HepG2 (cell line): ENCODE measurements at regions not wholly inside any gene's neighbourhood (a gene's known extent, or its start where the extent isn't known, plus 50 kb on each side); places are given as distances from the start of the nearest gene placed in this dataset.

Experiments used
- ATAC-seq: fragments of 200-7000 bp; cut with Tn5 transposase; 3 replicates; pipeline ENCODE4 v1.9.1; 2020; ENCODE audit warnings: mild to moderate bottlenecking, moderate library complexity
- BruUV-seq: library from RNA; stranded (reverse); fragments of 400-500 nt; replicated peaks from 2 replicates; lab custom pipeline; 2021; lab: Mats Ljungman, UMichigan
- CTCF ChIA-PET: fragments of 300-600 bp; formaldehyde crosslinking; extraction: SDS; loops from one replicate; lab custom pipeline; 2021; ENCODE audit warnings: low total read pairs, inconsistent platforms, low intra/inter-chr PET ratio; lab: Yijun Ruan, JAX
- POLR2A ChIA-PET: fragments of 350-600 bp; sonication (Branson Sonifier 250); formaldehyde crosslinking; loops from one replicate; lab custom pipeline; 2020; ENCODE audit warnings: antibody characterized with exemption, inconsistent platforms; lab: Yijun Ruan, JAX
- DNase-seq: peaks from one replicate; pipeline ENCODE4 v3.0.0-alpha.2; 2015; ENCODE audit warnings: low spot score
- FAIRE-seq: peaks from 3 replicates; lab custom pipeline; 2011; peaks lifted over from hg19 to GRCh38; lab: Jason Lieb, UNC
- H2AFZ ChIP-seq: one replicate; pipeline ENCODE4 v1.6.1; 2011; ENCODE audit warnings: low read length, inconsistent platforms
- H3K27ac ChIP-seq: fragments of 300-600 bp; 3 replicates; pipeline ENCODE4 v1.8.0; 2011; ENCODE audit warnings: mixed run types, mild to moderate bottlenecking, mixed read lengths, low read length, inconsistent platforms; ENCODE audit not compliant: insufficient read depth; ENCODE audit errors: extremely low read length
- H3K27me3 ChIP-seq, 2 experiments: fragments of 200-600 bp in 1 of 2; 2 replicates in 1 of 2; 3 replicates in 1 of 2; pipeline versions ENCODE4 v1.6.0 to v1.8.0; 2011; ENCODE audit warnings: low read length in 2 of 2, mild to moderate bottlenecking in 2 of 2, moderate library complexity in 2 of 2, inconsistent platforms in 1 of 2; ENCODE audit not compliant: insufficient read depth in 2 of 2, control insufficient read depth in 1 of 2
- H3K36me3 ChIP-seq, 2 experiments: fragments of 200-600 bp in 1 of 2; replicated peaks in 1 of 2; 2 replicates in 1 of 2; 3 replicates in 1 of 2; pipeline versions ENCODE4 v1.5.1 to v1.8.0; 2011; ENCODE audit warnings: low read length in 2 of 2, inconsistent platforms in 1 of 2; ENCODE audit not compliant: insufficient read depth in 2 of 2, control insufficient read depth in 1 of 2
- H3K4me1 ChIP-seq: 2 replicates; pipeline ENCODE4 v1.5.1; 2012; ENCODE audit warnings: low read length, inconsistent platforms; ENCODE audit not compliant: insufficient read depth
- H3K4me2 ChIP-seq: 2 replicates; pipeline ENCODE4 v1.6.0; 2011; ENCODE audit warnings: low read depth, low read length, inconsistent platforms
- H3K4me3 ChIP-seq, 3 experiments: fragments of 200-600 bp in 1 of 3; sonication (generic), shearing (Covaris generic) in 1 of 3; replicated peaks in 1 of 3; 2 replicates each; pipeline ENCODE4 v1.5.1; 2011 to 2016; ENCODE audit warnings: low read length in 3 of 3, inconsistent platforms in 2 of 3, low read depth in 2 of 3, mild to moderate bottlenecking in 2 of 3, control low read depth in 1 of 3, mixed read lengths in 1 of 3; ENCODE audit not compliant: insufficient read depth in 1 of 3
- H3K79me2 ChIP-seq: one replicate; pipeline ENCODE4 v1.6.1; 2011; ENCODE audit warnings: low read length, inconsistent platforms; ENCODE audit not compliant: insufficient read depth
- H3K9ac ChIP-seq: 2 replicates; pipeline ENCODE4 v1.6.0; 2011; ENCODE audit warnings: mild to moderate bottlenecking, low read depth, low read length, inconsistent platforms; ENCODE audit not compliant: insufficient read depth
- H3K9me3 ChIP-seq: 2 replicates; pipeline ENCODE4 v1.5.1; 2012; ENCODE audit warnings: mild to moderate bottlenecking, low read length
- H4K20me1 ChIP-seq: 2 replicates; pipeline ENCODE4 v1.6.0; 2011; ENCODE audit warnings: inconsistent platforms, mild to moderate bottlenecking, low read length, moderate library complexity; ENCODE audit not compliant: insufficient read depth
- DMAP1 ChIP-seq: IDR thresholded peaks from 2 replicates; pipeline ENCODE4 v1.6.1; 2016
- FOXO1 ChIP-seq: sonication (generic); formaldehyde crosslinking; IDR thresholded peaks from 2 replicates; pipeline ENCODE4 v1.4.0; 2020; ENCODE audit warnings: missing genetic modification reagents
- RARG ChIP-seq: sonication (generic); formaldehyde crosslinking; IDR thresholded peaks from 2 replicates; pipeline ENCODE4 v1.4.0; 2020; ENCODE audit warnings: low read depth, mild to moderate bottlenecking, missing genetic modification reagents
- TBP ChIP-seq: sonication (generic); formaldehyde crosslinking; IDR thresholded peaks from 2 replicates; pipeline ENCODE4 v1.5.0; 2020; ENCODE audit warnings: missing genetic modification reagents
- ZNF101 ChIP-seq: sonication (generic); formaldehyde crosslinking; IDR thresholded peaks from 2 replicates; pipeline ENCODE4 v1.4.0; 2020; ENCODE audit warnings: mild to moderate bottlenecking, low read depth, missing genetic modification reagents, borderline replicate concordance
- ZNF138 ChIP-seq: sonication (generic); formaldehyde crosslinking; IDR thresholded peaks from 2 replicates; pipeline ENCODE4 v1.5.0; 2020; ENCODE audit warnings: mild to moderate bottlenecking, low read depth, missing genetic modification reagents
- ZNF382 ChIP-seq: sonication (generic); formaldehyde crosslinking; IDR thresholded peaks from 2 replicates; pipeline ENCODE4 v1.5.0; 2020; ENCODE audit warnings: missing genetic modification reagents, mild to moderate bottlenecking, borderline replicate concordance
- WGBS: methylation state at CpG from one replicate; pipeline ENCODE4 v1.1.6; 2017; ENCODE audit warnings: low lambda C conversion rate; 5-methylcytosine and 5-hydroxymethylcytosine counted together
- in situ Hi-C: cut with HindIII; loops from 2 replicates; pipeline ENCODE4 v1.10.0; 2017; ENCODE audit warnings: low pct_unique_long_range_greater_than_20kb; ENCODE audit not compliant: extremely low pct_ligation_motif_present
- intact Hi-C: fragments of 100-400 bp; cut with micrococcal nuclease; formaldehyde crosslinking; loops from one replicate; pipeline ENCODE4 v1.10.0; 2022; ENCODE audit not compliant: unreplicated experiment
- TF ChIP-seq, protein P1 (sequence below): sonication (generic); formaldehyde crosslinking; IDR thresholded peaks from 2 replicates; pipeline ENCODE4 v1.4.0; 2020; ENCODE audit warnings: missing genetic modification reagents
- TF ChIP-seq, protein P2 (sequence below): sonication (generic); formaldehyde crosslinking; IDR thresholded peaks from 2 replicates; pipeline ENCODE4 v1.4.0; 2020; ENCODE audit warnings: missing genetic modification reagents, borderline replicate concordance

DNA sequence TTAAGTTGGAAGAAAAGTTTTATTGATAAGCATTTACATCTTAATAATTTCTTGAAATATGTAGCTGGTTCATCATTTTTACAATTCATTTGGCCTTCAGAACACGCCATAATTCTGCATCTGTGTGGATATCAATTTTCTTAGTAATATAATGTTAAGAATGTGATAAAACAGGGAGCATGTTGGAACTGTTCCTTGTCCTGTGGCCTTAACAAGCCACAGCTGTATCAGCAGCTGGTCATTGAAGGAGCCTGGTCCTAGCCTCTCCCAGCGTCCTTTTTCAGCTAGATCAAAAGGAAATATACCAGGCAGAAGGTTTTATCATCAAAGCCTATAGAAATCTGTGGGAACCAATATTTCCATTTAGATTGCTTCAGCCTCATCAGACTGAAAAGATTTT, 421.8 kb downstream of the SPRY2 start (continued):
- TF ChIP-seq, protein P1, sequence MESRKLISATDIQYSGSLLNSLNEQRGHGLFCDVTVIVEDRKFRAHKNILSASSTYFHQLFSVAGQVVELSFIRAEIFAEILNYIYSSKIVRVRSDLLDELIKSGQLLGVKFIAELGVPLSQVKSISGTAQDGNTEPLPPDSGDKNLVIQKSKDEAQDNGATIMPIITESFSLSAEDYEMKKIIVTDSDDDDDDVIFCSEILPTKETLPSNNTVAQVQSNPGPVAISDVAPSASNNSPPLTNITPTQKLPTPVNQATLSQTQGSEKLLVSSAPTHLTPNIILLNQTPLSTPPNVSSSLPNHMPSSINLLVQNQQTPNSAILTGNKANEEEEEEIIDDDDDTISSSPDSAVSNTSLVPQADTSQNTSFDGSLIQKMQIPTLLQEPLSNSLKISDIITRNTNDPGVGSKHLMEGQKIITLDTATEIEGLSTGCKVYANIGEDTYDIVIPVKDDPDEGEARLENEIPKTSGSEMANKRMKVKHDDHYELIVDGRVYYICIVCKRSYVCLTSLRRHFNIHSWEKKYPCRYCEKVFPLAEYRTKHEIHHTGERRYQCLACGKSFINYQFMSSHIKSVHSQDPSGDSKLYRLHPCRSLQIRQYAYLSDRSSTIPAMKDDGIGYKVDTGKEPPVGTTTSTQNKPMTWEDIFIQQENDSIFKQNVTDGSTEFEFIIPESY (CRISPR knock-in tag): no peak
- TF ChIP-seq ZNF138 (no peak), FOXO1 (CRISPR knock-in tag) (no peak)
- TF ChIP-seq, protein P2, sequence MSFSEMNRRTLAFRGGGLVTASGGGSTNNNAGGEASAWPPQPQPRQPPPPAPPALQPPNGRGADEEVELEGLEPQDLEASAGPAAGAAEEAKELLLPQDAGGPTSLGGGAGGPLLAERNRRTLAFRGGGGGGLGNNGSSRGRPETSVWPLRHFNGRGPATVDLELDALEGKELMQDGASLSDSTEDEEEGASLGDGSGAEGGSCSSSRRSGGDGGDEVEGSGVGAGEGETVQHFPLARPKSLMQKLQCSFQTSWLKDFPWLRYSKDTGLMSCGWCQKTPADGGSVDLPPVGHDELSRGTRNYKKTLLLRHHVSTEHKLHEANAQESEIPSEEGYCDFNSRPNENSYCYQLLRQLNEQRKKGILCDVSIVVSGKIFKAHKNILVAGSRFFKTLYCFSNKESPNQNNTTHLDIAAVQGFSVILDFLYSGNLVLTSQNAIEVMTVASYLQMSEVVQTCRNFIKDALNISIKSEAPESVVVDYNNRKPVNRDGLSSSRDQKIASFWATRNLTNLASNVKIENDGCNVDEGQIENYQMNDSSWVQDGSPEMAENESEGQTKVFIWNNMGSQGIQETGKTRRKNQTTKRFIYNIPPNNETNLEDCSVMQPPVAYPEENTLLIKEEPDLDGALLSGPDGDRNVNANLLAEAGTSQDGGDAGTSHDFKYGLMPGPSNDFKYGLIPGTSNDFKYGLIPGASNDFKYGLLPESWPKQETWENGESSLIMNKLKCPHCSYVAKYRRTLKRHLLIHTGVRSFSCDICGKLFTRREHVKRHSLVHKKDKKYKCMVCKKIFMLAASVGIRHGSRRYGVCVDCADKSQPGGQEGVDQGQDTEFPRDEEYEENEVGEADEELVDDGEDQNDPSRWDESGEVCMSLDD (CRISPR knock-in tag): no peak

DNA sequence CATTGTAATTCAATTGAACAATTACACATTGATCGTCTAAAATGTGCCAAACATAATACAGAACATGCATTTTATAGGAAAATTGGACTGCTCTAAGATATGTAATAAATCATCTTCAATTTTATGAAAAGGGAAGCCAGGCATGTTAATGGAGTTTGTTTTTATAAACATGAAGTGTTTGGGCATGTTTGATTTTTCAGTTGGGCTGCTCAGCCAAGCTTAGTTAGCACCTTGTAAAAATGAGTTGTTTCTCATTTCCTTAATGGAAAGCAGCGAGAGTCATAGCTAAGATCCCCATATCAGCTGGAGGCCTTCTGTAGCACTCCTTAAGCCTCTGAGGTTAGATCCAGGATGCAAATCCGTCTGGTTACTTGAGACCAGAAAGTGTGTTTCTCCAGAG, 422.3 kb downstream of the SPRY2 start:
- intact Hi-C loops (no loop called here), in situ Hi-C loops (no loop called here)
- no peak overlapping the region for H3K27ac ChIP-seq
- H3K36me3 ChIP-seq: no peaks in the 10 kb centered on the region
- TF ChIP-seq ZNF382 (CRISPR knock-in tag) (no peak), ZNF101 (CRISPR knock-in tag) (no peak), TBP (CRISPR knock-in tag) (no peak), RARG (no peak), DMAP1 (no peak)
- no peak overlapping the region for H3K4me2 ChIP-seq
- ChIA-PET CTCF (no interaction called here), POLR2A (no interaction called here)
- no peak overlapping the region for H2AFZ ChIP-seq
- no peaks in the 10 kb centered on the region for H3K4me1 ChIP-seq
- 0% methylated on average over 3 of the region's 3 CpGs for WGBS
- no peaks in the 10 kb centered on the region for H4K20me1 ChIP-seq
- H3K9ac ChIP-seq: no peak overlapping the region
- H3K27me3 ChIP-seq: no peaks in the 10 kb centered on the region
- FAIRE-seq: no peak
- no peaks in the 10 kb centered on the region for H3K79me2 ChIP-seq
- H3K4me3 ChIP-seq: no peak overlapping the region
- no peak for DNase-seq
- peaks cover 58% of the 10 kb centered on the region for H3K9me3 ChIP-seq
- no TSS peak for BruUV-seq
- no peak for ATAC-seq
